ENCODE measurements at regions not wholly inside any gene's neighbourhood (a gene's known extent, or its start where the extent isn't known, plus 50 kb on each side); places are given as distances from the start of the nearest gene placed in this dataset.

- TF ChIP-seq CTCF (IDR thresholded peaks at IDR 0.05; ENCODE audit: poor library complexity) (no peak), EZH2 (IDR thresholded peaks at IDR 0.05; ENCODE audit: borderline replicate concordance) (no peak)
Observed at GRCh38 chr2:54365661-54366060, 90.5 kb upstream of the SPTBN1 start.
